KMS-11 (cell line): ENCODE measurements at regions not wholly inside any gene's neighbourhood (a gene's known extent, or its start where the extent isn't known, plus 50 kb on each side); places are given as distances from the start of the nearest gene placed in this dataset.

ENCODE experiments used
- H2AFZ ChIP-seq: fragments of 200-600 bp; sonication (generic); 2 replicates; pipeline ENCODE4 v1.6.1; 2016; ENCODE audit warnings: antibody characterized with exemption, mixed run types, low read depth
- H3K27ac ChIP-seq: fragments of 200-600 bp; sonication (generic); 2 replicates; pipeline ENCODE4 v1.6.1; 2016; ENCODE audit warnings: mild to moderate bottlenecking, mixed run types
- H3K27me3 ChIP-seq: fragments of 200-600 bp; sonication (generic); 2 replicates; pipeline ENCODE4 v1.6.1; 2017; ENCODE audit warnings: mild to moderate bottlenecking, low read depth, mixed run types, moderate library complexity; ENCODE audit not compliant: insufficient read depth
- H3K36me3 ChIP-seq: fragments of 200-600 bp; sonication (generic); 2 replicates; pipeline ENCODE4 v1.6.1; 2017; ENCODE audit warnings: mild to moderate bottlenecking, mixed run types; ENCODE audit not compliant: insufficient read depth
- H3K4me1 ChIP-seq: fragments of 200-600 bp; sonication (generic); 2 replicates; pipeline ENCODE4 v1.6.1; 2016; ENCODE audit warnings: mild to moderate bottlenecking, low read depth, mixed run types; ENCODE audit not compliant: poor library complexity, severe bottlenecking
- H3K4me2 ChIP-seq: fragments of 200-600 bp; sonication (generic); 2 replicates; pipeline ENCODE4 v1.7.0; 2016; ENCODE audit warnings: mild to moderate bottlenecking, mixed run types
- H3K4me3 ChIP-seq: fragments of 200-600 bp; sonication (generic); IDR thresholded peaks from 2 replicates; pipeline ENCODE4 v1.6.1; 2017; ENCODE audit warnings: low read depth, low read length, mixed read lengths; ENCODE audit not compliant: insufficient read depth
- H3K79me2 ChIP-seq: fragments of 200-600 bp; sonication (generic); 2 replicates; pipeline ENCODE4 v1.6.1; 2016; ENCODE audit warnings: low read depth, mixed run types; ENCODE audit not compliant: insufficient read depth
- H3K9ac ChIP-seq: fragments of 200-600 bp; sonication (generic); 2 replicates; pipeline ENCODE4 v1.6.1; 2016; ENCODE audit warnings: mild to moderate bottlenecking, mixed run types
- H4K20me1 ChIP-seq: fragments of 200-600 bp; sonication (generic); 2 replicates; pipeline ENCODE4 v1.6.1; 2016; ENCODE audit warnings: mild to moderate bottlenecking, mixed run types; ENCODE audit not compliant: insufficient read depth
- TF ChIP-seq, protein P1 (sequence below): fragments of 200-600 bp; sonication (generic); conservative IDR thresholded peaks from 2 replicates; pipeline ENCODE4 v1.6.1; 2017; ENCODE audit warnings: low read depth, mild to moderate bottlenecking, antibody characterized with exemption, low read length, moderate library complexity, mixed read lengths

DNA sequence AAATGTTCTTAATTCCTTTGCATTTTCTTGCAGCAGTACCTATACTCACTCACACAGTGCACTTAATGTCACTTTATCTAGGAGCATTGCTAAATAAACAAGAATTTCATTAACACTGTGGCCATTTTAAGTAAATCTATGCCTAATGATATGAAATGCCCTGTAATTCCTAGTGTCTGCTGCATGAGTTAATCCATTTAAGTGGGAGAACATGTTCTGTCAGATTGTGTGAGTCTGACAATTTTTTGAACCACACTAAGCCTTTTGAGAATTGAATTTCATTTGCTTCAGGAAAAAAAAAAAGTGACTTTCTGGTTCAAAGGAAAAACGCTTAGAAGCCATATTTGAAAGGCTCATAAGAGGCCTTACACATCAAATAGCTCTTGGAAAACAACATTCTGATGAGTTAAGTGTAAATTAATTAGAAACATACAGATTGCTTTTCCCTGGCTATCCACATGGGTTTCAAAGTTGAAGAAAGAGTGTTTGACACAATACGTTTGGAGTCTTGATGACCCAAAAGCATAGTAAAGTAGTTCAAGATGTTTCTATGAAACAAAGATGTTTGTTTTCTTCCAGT, 446.7 kb upstream of the GRAMD2B start:
- no peaks in the 10 kb centered on the region for H4K20me1 ChIP-seq
- H3K9ac ChIP-seq: no peak overlapping the region
- H3K79me2 ChIP-seq: no peaks in the 10 kb centered on the region
- TF ChIP-seq, protein P1, sequence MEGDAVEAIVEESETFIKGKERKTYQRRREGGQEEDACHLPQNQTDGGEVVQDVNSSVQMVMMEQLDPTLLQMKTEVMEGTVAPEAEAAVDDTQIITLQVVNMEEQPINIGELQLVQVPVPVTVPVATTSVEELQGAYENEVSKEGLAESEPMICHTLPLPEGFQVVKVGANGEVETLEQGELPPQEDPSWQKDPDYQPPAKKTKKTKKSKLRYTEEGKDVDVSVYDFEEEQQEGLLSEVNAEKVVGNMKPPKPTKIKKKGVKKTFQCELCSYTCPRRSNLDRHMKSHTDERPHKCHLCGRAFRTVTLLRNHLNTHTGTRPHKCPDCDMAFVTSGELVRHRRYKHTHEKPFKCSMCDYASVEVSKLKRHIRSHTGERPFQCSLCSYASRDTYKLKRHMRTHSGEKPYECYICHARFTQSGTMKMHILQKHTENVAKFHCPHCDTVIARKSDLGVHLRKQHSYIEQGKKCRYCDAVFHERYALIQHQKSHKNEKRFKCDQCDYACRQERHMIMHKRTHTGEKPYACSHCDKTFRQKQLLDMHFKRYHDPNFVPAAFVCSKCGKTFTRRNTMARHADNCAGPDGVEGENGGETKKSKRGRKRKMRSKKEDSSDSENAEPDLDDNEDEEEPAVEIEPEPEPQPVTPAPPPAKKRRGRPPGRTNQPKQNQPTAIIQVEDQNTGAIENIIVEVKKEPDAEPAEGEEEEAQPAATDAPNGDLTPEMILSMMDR: no peak
- no peak overlapping the region for H3K4me2 ChIP-seq
- no peak overlapping the region for H3K4me3 ChIP-seq
- no peak overlapping the region for H2AFZ ChIP-seq
- H3K27me3 ChIP-seq: no peaks in the 10 kb centered on the region
- H3K4me1 ChIP-seq: no peaks in the 10 kb centered on the region
- H3K27ac ChIP-seq: no peak overlapping the region
- no peaks in the 10 kb centered on the region for H3K36me3 ChIP-seq

DNA sequence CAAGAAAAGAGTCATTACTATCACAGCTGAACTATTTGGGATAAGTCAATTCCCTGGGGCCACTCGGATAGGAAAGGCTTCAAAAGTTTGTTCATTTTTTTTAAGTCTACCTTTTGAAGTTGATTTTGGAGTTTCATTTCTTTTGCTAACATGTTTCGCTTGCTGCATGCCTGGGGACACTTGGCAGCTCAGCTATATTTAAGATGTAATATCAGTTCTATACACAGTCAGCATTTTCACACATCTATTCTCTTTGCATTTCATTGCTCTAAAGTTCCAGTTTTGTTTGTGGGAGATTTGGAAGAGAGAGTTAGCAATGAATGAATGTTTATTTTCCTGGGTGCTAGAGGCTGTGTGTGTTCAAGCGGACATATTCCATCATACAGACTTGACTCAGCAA, 445.2 kb upstream of the GRAMD2B start:
- Histone ChIP-seq H4K20me1 (no peaks in the 10 kb centered on the region), H3K79me2 (no peaks in the 10 kb centered on the region), H3K4me1 (no peaks in the 10 kb centered on the region), H3K4me3 (no peak overlapping the region), H3K36me3 (no peaks in the 10 kb centered on the region), H2AFZ (no peak overlapping the region), H3K9ac (no peak overlapping the region), H3K27ac (no peak overlapping the region), H3K27me3 (no peaks in the 10 kb centered on the region), H3K4me2 (no peak overlapping the region)
- TF ChIP-seq, protein P1: no peak

DNA sequence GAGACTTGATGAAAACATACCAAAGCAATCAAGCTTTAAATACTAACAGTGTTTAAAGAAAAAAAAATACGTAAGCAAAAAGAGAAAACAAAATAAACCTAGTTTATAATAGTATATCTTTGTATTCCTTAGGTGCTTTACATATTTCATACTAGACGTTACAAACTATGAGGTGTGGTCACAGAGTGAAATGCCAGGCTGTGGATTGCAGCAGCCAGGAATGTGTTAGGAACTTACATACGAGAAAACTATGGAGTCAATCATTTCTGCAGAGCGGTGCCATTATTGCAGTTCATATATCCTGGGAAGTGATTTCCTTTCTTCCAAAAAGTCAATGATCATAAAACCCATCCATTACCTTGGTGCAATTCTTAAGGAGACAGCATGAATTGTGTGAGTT, 443.6 kb upstream of the GRAMD2B start:
- TF ChIP-seq, protein P1: no peak
- H3K9ac ChIP-seq: no peak overlapping the region
- no peaks in the 10 kb centered on the region for H3K4me1 ChIP-seq

DNA sequence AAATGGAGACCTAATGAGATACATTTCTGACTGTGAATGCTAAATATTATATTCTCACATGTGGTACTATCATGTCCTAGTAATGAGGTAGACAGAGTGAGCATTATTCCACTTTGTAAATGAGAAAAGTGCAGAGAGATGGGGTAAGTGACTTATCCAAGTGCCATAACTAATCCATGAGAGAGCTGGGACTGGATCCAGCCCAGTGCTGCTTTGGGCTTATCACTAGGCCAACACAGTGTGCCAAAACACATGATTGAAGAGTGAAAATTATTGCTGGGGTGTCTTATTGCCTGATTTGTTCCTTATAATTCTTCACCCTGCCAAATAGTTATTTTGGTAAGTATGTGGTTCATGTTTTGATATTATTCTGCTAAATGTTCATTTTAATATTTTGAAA, 442.2 kb upstream of the GRAMD2B start:
- Histone ChIP-seq H3K27ac (no peak overlapping the region), H3K4me3 (no peak overlapping the region), H2AFZ (no peak overlapping the region), H3K9ac (no peak overlapping the region), H3K27me3 (no peaks in the 10 kb centered on the region), H4K20me1 (no peaks in the 10 kb centered on the region), H3K4me2 (no peak overlapping the region), H3K79me2 (no peaks in the 10 kb centered on the region), H3K36me3 (no peaks in the 10 kb centered on the region), H3K4me1 (no peaks in the 10 kb centered on the region)
- TF ChIP-seq, protein P1: no peak

More for the DNA sequence above, 443.6 kb upstream of the GRAMD2B start:
- Histone ChIP-seq H4K20me1 (no peaks in the 10 kb centered on the region), H3K4me3 (no peak overlapping the region), H2AFZ (no peak overlapping the region), H3K4me2 (no peak overlapping the region), H3K36me3 (no peaks in the 10 kb centered on the region), H3K27me3 (no peaks in the 10 kb centered on the region), H3K79me2 (no peaks in the 10 kb centered on the region), H3K27ac (no peak overlapping the region)
